Endodermal cell (in vitro differentiated cells): ENCODE measurements at regions not wholly inside any gene's neighbourhood (a gene's known extent, or its start where the extent isn't known, plus 50 kb on each side); places are given as distances from the start of the nearest gene placed in this dataset.

ENCODE experiments used
- DNase-seq: peaks from one replicate; pipeline ENCODE4 v3.0.0-alpha.2; 2017
- H3K27ac ChIP-seq: 2 replicates; pipeline ENCODE4 v1.5.1; 2013; ENCODE audit warnings: mild to moderate bottlenecking, low read depth, low read length, moderate library complexity
- H3K27me3 ChIP-seq: 2 replicates; pipeline ENCODE4 v1.6.1; 2013; ENCODE audit warnings: mild to moderate bottlenecking, low read length, moderate library complexity; ENCODE audit not compliant: insufficient read depth, control insufficient read depth, poor library complexity, severe bottlenecking
- H3K36me3 ChIP-seq: 2 replicates; pipeline ENCODE4 v1.7.0; 2013; ENCODE audit warnings: mild to moderate bottlenecking, low read length, moderate library complexity; ENCODE audit not compliant: control insufficient read depth, insufficient read depth
- H3K4me1 ChIP-seq: one replicate; pipeline ENCODE4 v1.7.0; 2013; ENCODE audit warnings: low read length; ENCODE audit not compliant: control insufficient read depth, insufficient read depth
- H3K4me3 ChIP-seq: 2 replicates; pipeline ENCODE4 v1.5.1; 2013; ENCODE audit warnings: mild to moderate bottlenecking, low read length, moderate library complexity
- H3K9ac ChIP-seq: 2 replicates; pipeline ENCODE4 v1.6.1; 2013; ENCODE audit warnings: mild to moderate bottlenecking, low read length, moderate library complexity; ENCODE audit not compliant: poor library complexity, severe bottlenecking; ENCODE audit errors: extremely low read depth
- H3K9me3 ChIP-seq: 2 replicates; pipeline ENCODE4 v1.6.1; 2013; ENCODE audit warnings: mild to moderate bottlenecking, low read length, moderate library complexity; ENCODE audit not compliant: control insufficient read depth
- H3K27ac Mint-ChIP-seq: 2 replicates; pipeline ENCODE4 v1.8.0; 2020; ENCODE audit warnings: mixed read lengths
- H3K27me3 Mint-ChIP-seq: 2 replicates; pipeline ENCODE4 v1.8.0; 2021; ENCODE audit warnings: mild to moderate bottlenecking, mixed read lengths; ENCODE audit not compliant: insufficient read depth
- H3K36me3 Mint-ChIP-seq: 2 replicates; pipeline ENCODE4 v1.8.0; 2020; ENCODE audit warnings: low read depth, mixed read lengths
- H3K4me1 Mint-ChIP-seq: 2 replicates; pipeline ENCODE4 v1.8.0; 2020; ENCODE audit warnings: mixed read lengths
- H3K4me3 Mint-ChIP-seq: 2 replicates; pipeline ENCODE4 v1.8.0; 2020; ENCODE audit warnings: mild to moderate bottlenecking, moderate library complexity, mixed read lengths
- H3K9me3 Mint-ChIP-seq: 2 replicates; pipeline ENCODE4 v1.8.0; 2020; ENCODE audit warnings: mild to moderate bottlenecking, mixed read lengths
- WGBS, 2 experiments: methylation state at CpG; one replicate each; pipeline versions ENCODE4 v1.1.5 to v1.1.7; 2013; ENCODE audit warnings: missing lambda C conversion rate in 2 of 2, mixed read lengths in 1 of 2; ENCODE audit not compliant: insufficient coverage in 1 of 2, insufficient read length in 1 of 2; 5-methylcytosine and 5-hydroxymethylcytosine counted together
- TF ChIP-seq, protein P1 (sequence below): fragments of 200-600 bp; sonication (generic); conservative IDR thresholded peaks from 2 replicates; pipeline ENCODE4 v1.5.0; 2021; ENCODE audit warnings: antibody characterized with exemption, mild to moderate bottlenecking

DNA sequence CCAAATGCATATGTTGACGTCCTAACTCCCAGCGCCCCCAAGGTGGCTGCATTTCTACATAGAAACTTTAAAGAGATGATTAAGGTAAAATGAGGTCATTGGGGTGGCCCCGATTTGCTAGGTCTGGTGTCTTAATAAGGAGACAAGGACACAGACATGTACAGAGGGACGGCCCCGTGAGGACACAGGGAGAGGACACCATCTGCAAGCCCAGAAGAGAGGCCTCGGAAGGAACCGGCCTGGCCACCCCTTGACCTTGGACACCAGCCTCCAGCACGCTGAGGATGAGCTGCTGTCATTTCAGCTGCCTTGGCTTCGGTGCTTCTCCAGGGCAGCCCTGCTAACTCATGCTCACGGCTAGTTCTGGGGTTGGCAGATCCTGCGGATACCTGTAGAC is 73.2 kb downstream of the MRPL36 start:
- WGBS, 2 experiments = 95 to 98% methylated on average over 6 to 11 of the region's 11 CpGs
- Mint-ChIP-seq H3K27me3 (peaks cover 15% of the 10 kb centered on the region), H3K9me3 (no peaks in the 10 kb centered on the region), H3K27ac (no peak overlapping the region), H3K36me3 (no peaks in the 10 kb centered on the region), H3K4me3 (no peak overlapping the region), H3K4me1 (peaks cover 7% of the 10 kb centered on the region)
- no peaks in the 10 kb centered on the region for H3K9me3 ChIP-seq
- H3K4me1 ChIP-seq = no peaks in the 10 kb centered on the region
- DNase-seq = peak; percentile 41
- no peak overlapping the region for H3K4me3 ChIP-seq
- no peaks in the 10 kb centered on the region for H3K27me3 ChIP-seq
- no peak overlapping the region for H3K9ac ChIP-seq
- TF ChIP-seq, protein P1, sequence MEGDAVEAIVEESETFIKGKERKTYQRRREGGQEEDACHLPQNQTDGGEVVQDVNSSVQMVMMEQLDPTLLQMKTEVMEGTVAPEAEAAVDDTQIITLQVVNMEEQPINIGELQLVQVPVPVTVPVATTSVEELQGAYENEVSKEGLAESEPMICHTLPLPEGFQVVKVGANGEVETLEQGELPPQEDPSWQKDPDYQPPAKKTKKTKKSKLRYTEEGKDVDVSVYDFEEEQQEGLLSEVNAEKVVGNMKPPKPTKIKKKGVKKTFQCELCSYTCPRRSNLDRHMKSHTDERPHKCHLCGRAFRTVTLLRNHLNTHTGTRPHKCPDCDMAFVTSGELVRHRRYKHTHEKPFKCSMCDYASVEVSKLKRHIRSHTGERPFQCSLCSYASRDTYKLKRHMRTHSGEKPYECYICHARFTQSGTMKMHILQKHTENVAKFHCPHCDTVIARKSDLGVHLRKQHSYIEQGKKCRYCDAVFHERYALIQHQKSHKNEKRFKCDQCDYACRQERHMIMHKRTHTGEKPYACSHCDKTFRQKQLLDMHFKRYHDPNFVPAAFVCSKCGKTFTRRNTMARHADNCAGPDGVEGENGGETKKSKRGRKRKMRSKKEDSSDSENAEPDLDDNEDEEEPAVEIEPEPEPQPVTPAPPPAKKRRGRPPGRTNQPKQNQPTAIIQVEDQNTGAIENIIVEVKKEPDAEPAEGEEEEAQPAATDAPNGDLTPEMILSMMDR = no peak
- no peaks in the 10 kb centered on the region for H3K36me3 ChIP-seq
- no peak overlapping the region for H3K27ac ChIP-seq

DNA sequence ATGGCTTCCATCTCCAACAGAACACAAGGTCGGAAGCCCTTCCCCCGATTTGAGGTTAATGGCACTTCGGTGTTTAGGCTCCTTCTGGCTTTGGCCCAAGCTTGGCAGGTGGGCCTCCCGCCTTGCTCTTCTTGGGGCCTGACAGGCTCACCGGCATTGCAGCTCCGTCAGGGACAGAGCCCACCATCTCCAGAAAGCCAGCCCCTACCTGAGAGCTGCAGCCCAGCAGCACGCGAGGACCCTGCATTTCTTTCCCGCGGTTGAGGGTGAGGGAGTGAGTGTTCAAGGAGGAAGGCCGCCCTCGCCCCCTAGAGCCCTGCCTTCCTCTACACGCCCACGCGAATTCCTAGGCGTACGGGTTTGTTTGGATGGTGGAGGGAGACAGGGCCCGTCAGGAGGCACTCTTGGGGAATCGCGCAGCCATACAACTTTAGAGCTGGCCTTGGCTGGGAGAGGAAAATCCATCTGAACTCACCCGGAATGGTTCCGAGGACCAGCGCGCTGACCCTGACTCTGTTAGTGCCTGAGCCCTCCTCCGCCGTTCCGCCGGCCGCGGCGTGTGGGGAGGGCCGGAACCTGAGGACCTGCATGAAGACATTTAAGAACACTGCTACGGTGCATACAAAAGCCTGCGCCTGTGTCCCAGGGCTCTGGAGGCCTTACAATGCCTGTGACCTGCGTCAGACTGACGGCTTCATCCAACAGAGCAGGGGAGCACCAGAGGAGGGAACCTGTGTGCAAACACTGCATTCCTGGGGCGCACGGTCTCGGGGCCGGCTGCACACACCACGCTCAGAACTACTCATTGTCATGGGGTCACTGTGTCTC is 73.8 kb downstream of the MRPL36 start:
- Histone ChIP-seq H3K27ac (no peak overlapping the region), H3K36me3 (no peaks in the 10 kb centered on the region), H3K4me1 (no peaks in the 10 kb centered on the region), H3K9ac (no peak overlapping the region), H3K9me3 (no peaks in the 10 kb centered on the region), H3K27me3 (no peaks in the 10 kb centered on the region), H3K4me3 (no peak overlapping the region)
- TF ChIP-seq, protein P1 = peak; percentile 10
- no peak overlapping the region for H3K27ac Mint-ChIP-seq
- H3K27me3 Mint-ChIP-seq = peaks cover 15% of the 10 kb centered on the region
- H3K4me3 Mint-ChIP-seq = peak overlapping the region; percentile 58
- no peaks in the 10 kb centered on the region for H3K36me3 Mint-ChIP-seq
- DNase-seq = peak; percentile 69
- peaks cover 7% of the 10 kb centered on the region for H3K4me1 Mint-ChIP-seq
- H3K9me3 Mint-ChIP-seq = no peaks in the 10 kb centered on the region
- 79 to 85% methylated on average over 30 to 41 of the region's 41 CpGs for WGBS, 2 experiments

DNA sequence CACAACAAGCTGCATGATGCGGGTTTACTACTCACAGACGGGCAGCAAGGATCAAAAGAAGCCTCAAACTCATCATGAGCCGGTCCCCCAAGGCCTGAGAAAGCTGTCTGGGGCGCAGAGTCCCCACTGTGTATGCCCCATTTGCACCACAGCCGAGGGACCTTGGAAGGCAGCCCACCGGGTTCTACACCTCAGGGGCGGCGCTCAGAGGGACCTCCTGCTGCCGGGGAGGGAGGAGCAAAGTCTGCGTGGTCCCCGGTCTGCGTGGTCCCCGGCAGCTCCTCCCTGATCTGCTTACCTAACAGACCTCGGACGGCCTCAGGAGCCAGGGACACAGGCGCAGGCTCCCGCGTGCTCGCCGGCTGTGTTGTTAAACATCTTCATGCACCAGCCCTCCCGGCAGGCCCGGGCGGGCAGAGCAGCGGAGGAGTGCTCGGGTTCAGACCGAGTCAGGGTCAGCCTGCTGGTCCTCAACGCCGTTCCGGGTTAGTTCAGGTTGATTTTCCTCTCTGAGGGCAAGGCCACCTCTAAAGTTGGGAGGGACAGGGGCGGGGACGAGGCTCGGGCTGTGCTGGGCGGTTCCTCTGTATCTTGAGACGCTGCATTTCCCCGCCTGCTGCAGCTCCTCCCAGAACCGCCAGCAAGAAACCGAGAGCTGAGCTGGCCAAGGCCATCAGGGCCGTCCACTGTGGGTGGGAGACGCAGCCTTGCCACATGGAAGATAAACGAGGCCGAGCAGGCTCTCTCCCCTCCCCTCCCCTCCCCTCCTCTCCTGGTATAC is 74.6 kb downstream of the MRPL36 start:
- no peak overlapping the region for H3K27ac Mint-ChIP-seq
- Histone ChIP-seq H3K9me3 (no peaks in the 10 kb centered on the region), H3K4me1 (no peaks in the 10 kb centered on the region), H3K4me3 (no peak overlapping the region), H3K36me3 (no peaks in the 10 kb centered on the region), H3K27ac (no peak overlapping the region), H3K27me3 (no peaks in the 10 kb centered on the region), H3K9ac (no peak overlapping the region)
- peaks cover 21% of the 10 kb centered on the region for H3K27me3 Mint-ChIP-seq
- TF ChIP-seq, protein P1 = no peak
- H3K9me3 Mint-ChIP-seq = peaks cover 5% of the 10 kb centered on the region
- peaks cover 7% of the 10 kb centered on the region for H3K4me1 Mint-ChIP-seq
- 52 to 55% methylated on average over 25 to 41 of the region's 41 CpGs for WGBS, 2 experiments
- peak overlapping the region; percentile 58 for H3K4me3 Mint-ChIP-seq
- no peaks in the 10 kb centered on the region for H3K36me3 Mint-ChIP-seq
- peak; percentile 89 for DNase-seq
